ENCODE measurements at regions not wholly inside any gene's neighbourhood (a gene's known extent, or its start where the extent isn't known, plus 50 kb on each side); places are given as distances from the start of the nearest gene placed in this dataset.

- CTCF ChIA-PET, result no interaction called here
- POLR2A ChIA-PET, result no interaction called here
- no peak for DNase-seq (ENCODE audit: extremely low spot score)
- no peak for TF ChIP-seq ARNT (IDR thresholded peaks at IDR 0.05)
- no peak for TF ChIP-seq CTBP1 (IDR thresholded peaks at IDR 0.05; ENCODE audit: borderline replicate concordance)
- no peak for TF ChIP-seq NFRKB (IDR thresholded peaks at IDR 0.05)
- TF ChIP-seq TARDBP (IDR thresholded peaks at IDR 0.05), result no peak
- no peak for TF ChIP-seq FOXM1 (IDR thresholded peaks at IDR 0.05; ENCODE audit: borderline replicate concordance)
- TF ChIP-seq FOXA1 (IDR thresholded peaks at IDR 0.05), result no peak
- no peak for TF ChIP-seq FOXK2 (IDR thresholded peaks at IDR 0.05)
- no peak for TF ChIP-seq BHLHE40 (IDR thresholded peaks at IDR 0.05; ENCODE audit: borderline replicate concordance)
- TF ChIP-seq ELF4 (IDR thresholded peaks at IDR 0.05), result no peak
- no peak for TF ChIP-seq PKNOX1 (IDR thresholded peaks at IDR 0.05)
- TF ChIP-seq HDGF (IDR thresholded peaks at IDR 0.05; ENCODE audit: borderline replicate concordance), result no peak
Observed at GRCh38 chr4:3862640-3863420, 96.6 kb downstream of the ADRA2C start.

GRCh38 chr4:3863841-3864741 is 97.9 kb downstream of the ADRA2C start:
- CTCF ChIA-PET, result interaction anchor here (0.7 kb wide), 1 partner anchor 23 kb away, joined by 3 read pairs; no protein-coding TSS in a partner anchor

GRCh38 chr4:3864742-3865721 is 98.8 kb downstream of the ADRA2C start:
- TF ChIP-seq HDGF (IDR thresholded peaks at IDR 0.05; ENCODE audit: borderline replicate concordance), result no peak
- no peak for TF ChIP-seq NFRKB (IDR thresholded peaks at IDR 0.05)
- no peak for TF ChIP-seq TARDBP (IDR thresholded peaks at IDR 0.05)
- no peak for TF ChIP-seq FOXM1 (IDR thresholded peaks at IDR 0.05; ENCODE audit: borderline replicate concordance)
- TF ChIP-seq PKNOX1 (IDR thresholded peaks at IDR 0.05), result no peak
- no peak for TF ChIP-seq CTBP1 (IDR thresholded peaks at IDR 0.05; ENCODE audit: borderline replicate concordance)
- no peak for TF ChIP-seq ELF4 (IDR thresholded peaks at IDR 0.05)
- TF ChIP-seq SUZ12 (IDR thresholded peaks at IDR 0.05), result no peak
- no peak for TF ChIP-seq FOXA1 (IDR thresholded peaks at IDR 0.05)
- no peak for TF ChIP-seq LEF1 (IDR thresholded peaks at IDR 0.05; ENCODE audit: borderline replicate concordance)
- TF ChIP-seq BHLHE40 (IDR thresholded peaks at IDR 0.05; ENCODE audit: borderline replicate concordance), result no peak
- TF ChIP-seq L3MBTL2 (conservative IDR thresholded peaks at IDR 0.05), result no peak
- DNase-seq (ENCODE audit: extremely low spot score), result no peak
- POLR2A ChIA-PET, result no interaction called here
- CTCF ChIA-PET, result no interaction called here

More at GRCh38 chr4:3863841-3864741, 97.9 kb downstream of the ADRA2C start:
- TF ChIP-seq CTBP1 (IDR thresholded peaks at IDR 0.05; ENCODE audit: borderline replicate concordance) (no peak), SP1 (IDR thresholded peaks at IDR 0.05) (no peak), SUZ12 (IDR thresholded peaks at IDR 0.05) (no peak), PKNOX1 (IDR thresholded peaks at IDR 0.05) (no peak), BHLHE40 (IDR thresholded peaks at IDR 0.05; ENCODE audit: borderline replicate concordance) (no peak), ARNT (IDR thresholded peaks at IDR 0.05) (no peak), FOXK2 (IDR thresholded peaks at IDR 0.05) (no peak), L3MBTL2 (conservative IDR thresholded peaks at IDR 0.05) (no peak), TARDBP (IDR thresholded peaks at IDR 0.05) (no peak), FOXM1 (IDR thresholded peaks at IDR 0.05; ENCODE audit: borderline replicate concordance) (no peak), NFRKB (IDR thresholded peaks at IDR 0.05) (no peak), ELF4 (IDR thresholded peaks at IDR 0.05) (no peak)
- DNase-seq (ENCODE audit: extremely low spot score), result no peak
- POLR2A ChIA-PET, result no interaction called here

GRCh38 chr4:3865986-3866812 is 100.0 kb downstream of the ADRA2C start:
- TF ChIP-seq BHLHE40 (IDR thresholded peaks at IDR 0.05; ENCODE audit: borderline replicate concordance), result no peak
- no peak for TF ChIP-seq LEF1 (IDR thresholded peaks at IDR 0.05; ENCODE audit: borderline replicate concordance)
- peak; percentile 26; the same call in 1 of the 2 replicates for TF ChIP-seq TARDBP (IDR thresholded peaks at IDR 0.05)
- no peak for TF ChIP-seq CTBP1 (IDR thresholded peaks at IDR 0.05; ENCODE audit: borderline replicate concordance)
- ChIA-PET POLR2A (no interaction called here), CTCF (no interaction called here)
- no peak for DNase-seq (ENCODE audit: extremely low spot score)

GRCh38 chr4:3866813-3867129 is 100.6 kb downstream of the ADRA2C start:
- CTCF ChIA-PET, result no interaction called here

More at GRCh38 chr4:3866813-3867129, 100.6 kb downstream of the ADRA2C start:
- POLR2A ChIA-PET, result no interaction called here
- no peak for DNase-seq (ENCODE audit: extremely low spot score)
- TF ChIP-seq LEF1 (IDR thresholded peaks at IDR 0.05; ENCODE audit: borderline replicate concordance) (no peak), ELF4 (IDR thresholded peaks at IDR 0.05) (no peak), FOXA1 (IDR thresholded peaks at IDR 0.05) (no peak), L3MBTL2 (conservative IDR thresholded peaks at IDR 0.05) (no peak), BHLHE40 (IDR thresholded peaks at IDR 0.05; ENCODE audit: borderline replicate concordance) (no peak), SUZ12 (IDR thresholded peaks at IDR 0.05) (no peak), SP1 (IDR thresholded peaks at IDR 0.05) (no peak), PKNOX1 (IDR thresholded peaks at IDR 0.05) (no peak), NFRKB (IDR thresholded peaks at IDR 0.05) (no peak), ZNF384 (IDR thresholded peaks at IDR 0.05) (no peak), CTBP1 (IDR thresholded peaks at IDR 0.05; ENCODE audit: borderline replicate concordance) (no peak), ARNT (IDR thresholded peaks at IDR 0.05) (no peak), HDGF (IDR thresholded peaks at IDR 0.05; ENCODE audit: borderline replicate concordance) (no peak), TARDBP (IDR thresholded peaks at IDR 0.05) (no peak), FOXM1 (IDR thresholded peaks at IDR 0.05; ENCODE audit: borderline replicate concordance) (no peak), FOXK2 (IDR thresholded peaks at IDR 0.05) (no peak)
